Mesenchymal stem cell (in vitro differentiated cells and primary cell): ENCODE measurements at regions not wholly inside any gene's neighbourhood (a gene's known extent, or its start where the extent isn't known, plus 50 kb on each side); places are given as distances from the start of the nearest gene placed in this dataset.

Experiments used
- DNase-seq: peaks from one replicate; pipeline ENCODE4 v3.0.0-alpha.2; 2013
- H2AFZ ChIP-seq: one replicate; pipeline ENCODE4 v1.6.1; 2013; ENCODE audit warnings: low read depth, mild to moderate bottlenecking, control low read depth, inconsistent platforms, low read length, moderate library complexity
- H2AK5ac ChIP-seq: 2 replicates; pipeline ENCODE4 v1.6.1; 2013; ENCODE audit warnings: low read length, moderate library complexity, mild to moderate bottlenecking, inconsistent platforms; ENCODE audit not compliant: severe bottlenecking
- H2BK120ac ChIP-seq: one replicate; pipeline ENCODE4 v1.6.1; 2013; ENCODE audit warnings: low read depth, mild to moderate bottlenecking, inconsistent platforms, low read length, moderate library complexity
- H2BK12ac ChIP-seq, 2 experiments: one replicate each; pipeline ENCODE4 v1.6.1; 2013; ENCODE audit warnings: inconsistent platforms in 2 of 2, low read length in 2 of 2, mild to moderate bottlenecking in 2 of 2, moderate library complexity in 2 of 2, control low read depth in 1 of 2
- H2BK15ac ChIP-seq: one replicate; pipeline ENCODE4 v1.6.1; 2013; ENCODE audit warnings: mild to moderate bottlenecking, low read depth, inconsistent platforms; ENCODE audit not compliant: poor library complexity, severe bottlenecking
- H2BK5ac ChIP-seq: 2 replicates; pipeline ENCODE4 v1.6.1; 2013; ENCODE audit warnings: low read depth, mild to moderate bottlenecking, low read length, control low read depth, inconsistent platforms; ENCODE audit not compliant: poor library complexity, severe bottlenecking
- H3K14ac ChIP-seq, 2 experiments: one replicate each; pipeline ENCODE4 v1.6.1; 2013; ENCODE audit warnings: inconsistent platforms in 2 of 2, low read length in 2 of 2, control low read depth in 1 of 2, mild to moderate bottlenecking in 1 of 2, moderate library complexity in 1 of 2
- H3K18ac ChIP-seq, 2 experiments: one replicate each; pipeline ENCODE4 v1.6.1; 2013; ENCODE audit warnings: inconsistent platforms in 2 of 2, low read length in 2 of 2, control low read depth in 1 of 2, low read depth in 1 of 2, mild to moderate bottlenecking in 1 of 2
- H3K23ac ChIP-seq, 2 experiments: one replicate each; pipeline ENCODE4 v1.6.1; 2013; ENCODE audit warnings: inconsistent platforms in 2 of 2, low read length in 2 of 2, mild to moderate bottlenecking in 2 of 2, moderate library complexity in 2 of 2, control low read depth in 1 of 2
- H3K27ac ChIP-seq: 2 replicates; pipeline ENCODE4 v1.5.1; 2013; ENCODE audit warnings: mild to moderate bottlenecking, moderate library complexity, low read length, control low read depth, inconsistent platforms; ENCODE audit not compliant: poor library complexity, severe bottlenecking
- H3K27me3 ChIP-seq, 2 experiments: 2 replicates each; pipeline versions ENCODE4 v1.6.1 to v1.7.0; 2013; ENCODE audit warnings: low read length in 2 of 2, mild to moderate bottlenecking in 2 of 2, moderate library complexity in 2 of 2, control low read depth in 1 of 2, inconsistent platforms in 1 of 2; ENCODE audit not compliant: control insufficient read depth in 1 of 2, insufficient read depth in 1 of 2
- H3K36me3 ChIP-seq, 2 experiments: 2 replicates each; pipeline versions ENCODE4 v1.6.1 to v1.7.0; 2013; ENCODE audit warnings: low read length in 2 of 2, control low read depth in 1 of 2, inconsistent platforms in 1 of 2, low read depth in 1 of 2, mild to moderate bottlenecking in 1 of 2; ENCODE audit not compliant: insufficient read depth in 2 of 2, control insufficient read depth in 1 of 2
- H3K4ac ChIP-seq, 2 experiments: one replicate each; pipeline ENCODE4 v1.6.1; 2013; ENCODE audit warnings: inconsistent platforms in 2 of 2, low read length in 2 of 2, mild to moderate bottlenecking in 2 of 2, moderate library complexity in 2 of 2, control low read depth in 1 of 2, low read depth in 1 of 2
- H3K4me1 ChIP-seq: 2 replicates; pipeline ENCODE4 v1.6.1; 2013; ENCODE audit warnings: low read depth, low read length, control low read depth; ENCODE audit not compliant: control insufficient read depth, insufficient read depth
- H3K4me2 ChIP-seq: 2 replicates; pipeline ENCODE4 v1.6.1; 2013; ENCODE audit warnings: low read length, mild to moderate bottlenecking, inconsistent platforms; ENCODE audit not compliant: poor library complexity, severe bottlenecking
- H3K4me3 ChIP-seq, 2 experiments: 2 replicates each; pipeline versions ENCODE4 v1.5.1 to v1.7.0; 2013; ENCODE audit warnings: low read length in 2 of 2, mild to moderate bottlenecking in 2 of 2, control low read depth in 1 of 2, low read depth in 1 of 2; ENCODE audit not compliant: insufficient read depth in 1 of 2
- H3K79me1 ChIP-seq: replicated peaks from 2 replicates; pipeline ENCODE4 v1.6.1; 2013; ENCODE audit warnings: mild to moderate bottlenecking, control low read depth, low read length, inconsistent platforms; ENCODE audit not compliant: poor library complexity, severe bottlenecking
- H3K9ac ChIP-seq: 2 replicates; pipeline ENCODE4 v1.7.0; 2013; ENCODE audit warnings: mild to moderate bottlenecking, low read length, moderate library complexity
- H3K9me3 ChIP-seq: 2 replicates; pipeline ENCODE4 v1.7.0; 2013; ENCODE audit warnings: mild to moderate bottlenecking, low read length; ENCODE audit not compliant: control insufficient read depth
- H4K8ac ChIP-seq: one replicate; pipeline ENCODE4 v1.6.1; 2013; ENCODE audit warnings: inconsistent platforms, mild to moderate bottlenecking, low read length, moderate library complexity
- H4K91ac ChIP-seq: one replicate; pipeline ENCODE4 v1.6.1; 2013; ENCODE audit warnings: mild to moderate bottlenecking, low read length, inconsistent platforms
- WGBS: methylation state at CpG from one replicate; pipeline ENCODE4 v1.1.7; 2013; ENCODE audit warnings: mixed read lengths; 5-methylcytosine and 5-hydroxymethylcytosine counted together

- Histone ChIP-seq H4K91ac (no peak overlapping the region), H3K4me3 (no peak overlapping the region), H3K9me3 (peaks cover 4% of the 10 kb centered on the region), H3K23ac (no peak overlapping the region), H3K4ac (no peak overlapping the region), H2BK15ac (no peak overlapping the region), H3K27ac (peak overlapping the region; percentile 56), H3K18ac (no peak overlapping the region), H2AFZ (no peak overlapping the region), H3K14ac (no peak overlapping the region), H3K79me1 (no peaks in the 10 kb centered on the region), H3K4me1 (peaks cover 7% of the 10 kb centered on the region), H3K9ac (no peak overlapping the region), H2BK120ac (no peak overlapping the region), H4K8ac (no peak overlapping the region), H3K36me3 (no peaks in the 10 kb centered on the region), H2BK12ac (no peak overlapping the region), H2AK5ac (no peak overlapping the region), H3K27me3 (no peaks in the 10 kb centered on the region), H2BK5ac (no peak overlapping the region), H3K4me2 (no peak overlapping the region)
- 68% methylated on average over 3 of the region's 4 CpGs for WGBS
- DNase-seq = peak; percentile 28
These were observed 1713.2 kb upstream of the SLC10A2 start for GRCh38 chr13:104779311-104779993.

GRCh38 chr13:104773775-104774174 is 1707.6 kb upstream of the SLC10A2 start:
- H3K4me1 ChIP-seq = peaks cover 1% of the 10 kb centered on the region
- H3K27ac ChIP-seq = no peak overlapping the region
- H3K4me3 ChIP-seq = no peak overlapping the region
- WGBS = 0% methylated on average over 1 of the region's 2 CpGs
- H2BK15ac ChIP-seq = no peak overlapping the region
- H3K27me3 ChIP-seq = no peaks in the 10 kb centered on the region
- no peaks in the 10 kb centered on the region for H3K9me3 ChIP-seq
- H3K9ac ChIP-seq = no peak overlapping the region
- H2BK12ac ChIP-seq = peak overlapping the region in 1 of 2 experiments; percentile 48
- no peaks in the 10 kb centered on the region for H3K79me1 ChIP-seq
- no peak overlapping the region for H4K8ac ChIP-seq
- peak; percentile 82 for DNase-seq
- no peak overlapping the region for H2BK120ac ChIP-seq
- H3K4ac ChIP-seq = no peak overlapping the region
- no peak overlapping the region for H3K18ac ChIP-seq
- no peak overlapping the region for H4K91ac ChIP-seq
- H3K4me2 ChIP-seq = no peak overlapping the region
- no peak overlapping the region for H2AK5ac ChIP-seq
- H3K23ac ChIP-seq = no peak overlapping the region
- H3K36me3 ChIP-seq = no peaks in the 10 kb centered on the region
- H2BK5ac ChIP-seq = no peak overlapping the region
- H3K14ac ChIP-seq = no peak overlapping the region
- no peak overlapping the region for H2AFZ ChIP-seq

- Histone ChIP-seq H3K27me3 (no peaks in the 10 kb centered on the region), H2AFZ (no peak overlapping the region), H4K91ac (no peak overlapping the region), H3K4ac (no peak overlapping the region), H3K4me2 (no peak overlapping the region), H3K9ac (no peak overlapping the region), H3K4me1 (peaks cover 1% of the 10 kb centered on the region), H3K9me3 (no peaks in the 10 kb centered on the region), H3K14ac (no peak overlapping the region), H4K8ac (no peak overlapping the region), H3K36me3 (no peaks in the 10 kb centered on the region), H3K23ac (no peak overlapping the region), H2BK5ac (no peak overlapping the region), H3K18ac (no peak overlapping the region), H2BK120ac (no peak overlapping the region), H2BK15ac (no peak overlapping the region), H2BK12ac (no peak overlapping the region), H2AK5ac (no peak overlapping the region), H3K27ac (no peak overlapping the region), H3K4me3 (no peak overlapping the region), H3K79me1 (no peaks in the 10 kb centered on the region)
- WGBS = 76% methylated on average over 4 of the region's 4 CpGs
- no peak for DNase-seq
These were observed 1703.3 kb upstream of the SLC10A2 start for GRCh38 chr13:104769545-104769944.

DNA sequence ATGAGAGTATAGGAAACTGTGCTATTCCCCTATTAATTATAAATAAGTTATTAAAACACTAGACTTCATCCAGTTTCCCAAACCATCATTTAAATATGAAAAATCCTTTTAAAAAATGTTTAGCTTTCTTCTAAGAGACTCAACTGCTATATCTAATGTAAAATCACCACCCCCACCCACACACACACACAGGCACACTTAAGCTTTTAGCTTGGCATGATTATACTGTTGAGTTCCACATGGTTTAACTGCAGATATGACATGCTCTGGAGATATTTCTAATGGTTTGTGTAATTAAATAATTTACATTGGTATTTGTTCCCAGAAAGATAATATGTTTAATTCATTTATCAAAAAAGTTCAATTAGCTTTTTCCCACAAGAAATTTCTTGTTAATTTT is 1700.1 kb upstream of the SLC10A2 start:
- Histone ChIP-seq H2BK12ac (no peak overlapping the region), H2AK5ac (no peak overlapping the region), H3K9me3 (no peaks in the 10 kb centered on the region), H4K91ac (no peak overlapping the region), H3K36me3 (no peaks in the 10 kb centered on the region), H2BK120ac (no peak overlapping the region), H3K23ac (no peak overlapping the region), H3K79me1 (no peaks in the 10 kb centered on the region), H3K27ac (no peak overlapping the region), H2BK15ac (no peak overlapping the region), H3K4me1 (no peaks in the 10 kb centered on the region), H3K27me3 (no peaks in the 10 kb centered on the region), H3K14ac (no peak overlapping the region), H3K4me2 (no peak overlapping the region), H3K4ac (no peak overlapping the region), H3K9ac (no peak overlapping the region), H2AFZ (no peak overlapping the region), H3K18ac (no peak overlapping the region), H2BK5ac (no peak overlapping the region), H4K8ac (no peak overlapping the region), H3K4me3 (no peak overlapping the region)
- DNase-seq = no peak
